WTC11 (cell line): ENCODE measurements at regions not wholly inside any gene's neighbourhood (a gene's known extent, or its start where the extent isn't known, plus 50 kb on each side); places are given as distances from the start of the nearest gene placed in this dataset.

Experiments used
- CREB1 ChIP-seq: sonication (generic); formaldehyde crosslinking; IDR thresholded peaks from 2 replicates; pipeline ENCODE4 v1.8.0; 2023; ENCODE audit warnings: mild to moderate bottlenecking, missing genetic modification reagents
- CTCF ChIP-seq: fragments of 200-600 bp; IDR thresholded peaks from 2 replicates; pipeline ENCODE4 v1.8.0; 2022; ENCODE audit warnings: antibody characterized with exemption
- E2F5 ChIP-seq: sonication (generic); formaldehyde crosslinking; IDR thresholded peaks from 2 replicates; pipeline ENCODE4 v1.8.1; 2022; ENCODE audit warnings: mild to moderate bottlenecking, moderate library complexity, missing genetic modification reagents
- FOXJ3 ChIP-seq: sonication (generic); formaldehyde crosslinking; IDR thresholded peaks from 2 replicates; pipeline ENCODE4 v1.9.0; 2021; ENCODE audit warnings: missing genetic modification reagents, mild to moderate bottlenecking, borderline replicate concordance
- NFE2L1 ChIP-seq: sonication (generic); formaldehyde crosslinking; IDR thresholded peaks from 2 replicates; pipeline ENCODE4 v1.8.1; 2023; ENCODE audit warnings: missing genetic modification reagents
- NR2C2 ChIP-seq: sonication (generic); formaldehyde crosslinking; IDR thresholded peaks from 2 replicates; pipeline ENCODE4 v1.8.0; 2022; ENCODE audit warnings: mild to moderate bottlenecking, missing genetic modification reagents
- PREB ChIP-seq: sonication (generic); formaldehyde crosslinking; IDR thresholded peaks from 2 replicates; pipeline ENCODE4 v1.8.1; 2022; ENCODE audit warnings: mild to moderate bottlenecking, missing genetic modification reagents, moderate library complexity, borderline replicate concordance
- TEAD1 ChIP-seq: sonication (generic); formaldehyde crosslinking; IDR thresholded peaks from 2 replicates; pipeline ENCODE4 v1.8.0; 2022; ENCODE audit warnings: mild to moderate bottlenecking, missing genetic modification reagents
- ZNF232 ChIP-seq: sonication (generic); formaldehyde crosslinking; IDR thresholded peaks from 2 replicates; pipeline ENCODE4 v1.8.0; 2022; ENCODE audit warnings: mild to moderate bottlenecking, missing genetic modification reagents
- ZNF416 ChIP-seq: fragments of 250-450 bp; sonication (Bioruptor Pico); IDR thresholded peaks from 2 replicates; pipeline ENCODE4 v1.9.0; 2021; ENCODE audit warnings: mild to moderate bottlenecking, inconsistent platforms
- ZNF423 ChIP-seq: fragments of 250-450 bp; sonication (Bioruptor Pico); IDR thresholded peaks from 2 replicates; pipeline ENCODE4 v2.1.2; 2022; ENCODE audit warnings: mild to moderate bottlenecking, moderate library complexity

- no peak for TF ChIP-seq NR2C2
- no peak for TF ChIP-seq CTCF
- no peak for TF ChIP-seq ZNF416
- TF ChIP-seq ZNF232, result no peak
- TF ChIP-seq NFE2L1 (CRISPR knock-in tag), result no peak
- TF ChIP-seq ZNF423 (CRISPR knock-in tag), result no peak
- TF ChIP-seq PREB (CRISPR knock-in tag), result no peak
- TF ChIP-seq TEAD1, result no peak
- TF ChIP-seq E2F5 (CRISPR knock-in tag), result no peak
- TF ChIP-seq FOXJ3, result no peak
- TF ChIP-seq CREB1 (CRISPR knock-in tag), result no peak
These were observed 113.9 kb upstream of the CDC42BPA start for GRCh38 chr1:227432181-227432535.
